ENCODE measurements at regions not wholly inside any gene's neighbourhood (a gene's known extent, or its start where the extent isn't known, plus 50 kb on each side); places are given as distances from the start of the nearest gene placed in this dataset.

DNA sequence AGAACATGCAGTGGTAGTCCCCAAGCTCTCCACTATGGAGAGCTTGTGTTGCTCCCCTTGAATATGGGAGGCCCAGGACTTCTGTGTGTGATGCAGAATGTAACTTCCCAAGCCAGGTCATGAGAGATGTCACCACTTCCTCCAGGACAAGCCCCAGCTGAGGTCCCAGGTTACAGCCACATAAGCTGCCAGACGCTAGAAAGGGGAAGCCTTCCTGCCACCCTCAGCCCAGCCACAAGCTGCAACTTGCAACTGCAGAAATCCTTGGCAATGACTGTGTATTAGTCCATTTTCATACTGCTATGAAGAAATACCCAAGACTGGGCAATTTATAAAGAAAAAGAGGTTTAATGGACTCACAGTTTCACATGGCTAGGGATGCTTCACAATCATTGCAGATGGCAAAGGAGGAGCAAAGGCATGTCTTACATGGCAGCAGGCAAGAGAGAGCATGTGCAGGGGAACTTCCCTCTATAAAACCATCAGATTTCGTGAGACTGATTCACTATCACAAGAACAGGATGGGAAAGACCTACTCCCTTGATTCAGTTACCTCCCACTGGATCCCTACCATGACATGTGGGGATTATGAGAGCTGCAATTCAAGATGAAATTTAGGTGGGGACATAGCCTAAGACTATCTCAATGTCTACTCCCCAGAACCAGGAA is 91.5 kb upstream of the DHX15 start:
- no peak for TF ChIP-seq POLR2A (IDR thresholded peaks at IDR 0.05)
- TF ChIP-seq, protein P1, sequence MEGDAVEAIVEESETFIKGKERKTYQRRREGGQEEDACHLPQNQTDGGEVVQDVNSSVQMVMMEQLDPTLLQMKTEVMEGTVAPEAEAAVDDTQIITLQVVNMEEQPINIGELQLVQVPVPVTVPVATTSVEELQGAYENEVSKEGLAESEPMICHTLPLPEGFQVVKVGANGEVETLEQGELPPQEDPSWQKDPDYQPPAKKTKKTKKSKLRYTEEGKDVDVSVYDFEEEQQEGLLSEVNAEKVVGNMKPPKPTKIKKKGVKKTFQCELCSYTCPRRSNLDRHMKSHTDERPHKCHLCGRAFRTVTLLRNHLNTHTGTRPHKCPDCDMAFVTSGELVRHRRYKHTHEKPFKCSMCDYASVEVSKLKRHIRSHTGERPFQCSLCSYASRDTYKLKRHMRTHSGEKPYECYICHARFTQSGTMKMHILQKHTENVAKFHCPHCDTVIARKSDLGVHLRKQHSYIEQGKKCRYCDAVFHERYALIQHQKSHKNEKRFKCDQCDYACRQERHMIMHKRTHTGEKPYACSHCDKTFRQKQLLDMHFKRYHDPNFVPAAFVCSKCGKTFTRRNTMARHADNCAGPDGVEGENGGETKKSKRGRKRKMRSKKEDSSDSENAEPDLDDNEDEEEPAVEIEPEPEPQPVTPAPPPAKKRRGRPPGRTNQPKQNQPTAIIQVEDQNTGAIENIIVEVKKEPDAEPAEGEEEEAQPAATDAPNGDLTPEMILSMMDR (IDR thresholded peaks at IDR 0.05) = no peak
- H3K9me3 ChIP-seq = no peaks in the 10 kb centered on the region
- no peak for DNase-seq
- H3K4me3 ChIP-seq = no peak overlapping the region
- no peaks in the 10 kb centered on the region for H3K36me3 ChIP-seq
- H3K27ac ChIP-seq = no peak overlapping the region
- H3K27me3 ChIP-seq = no peaks in the 10 kb centered on the region
- H3K4me1 ChIP-seq = no peaks in the 10 kb centered on the region

GRCh38 chr4:24677909-24678308 is 93.6 kb upstream of the DHX15 start:
- no peaks in the 10 kb centered on the region for H3K9me3 ChIP-seq
- no peak for TF ChIP-seq POLR2A (IDR thresholded peaks at IDR 0.05)
- TF ChIP-seq, protein P1 (IDR thresholded peaks at IDR 0.05) = no peak
- no peak for DNase-seq
- H3K36me3 ChIP-seq = no peaks in the 10 kb centered on the region
- H3K27ac ChIP-seq = no peak overlapping the region
- no peaks in the 10 kb centered on the region for H3K27me3 ChIP-seq
- H3K4me1 ChIP-seq = no peaks in the 10 kb centered on the region
- H3K4me3 ChIP-seq = no peak overlapping the region

DNA sequence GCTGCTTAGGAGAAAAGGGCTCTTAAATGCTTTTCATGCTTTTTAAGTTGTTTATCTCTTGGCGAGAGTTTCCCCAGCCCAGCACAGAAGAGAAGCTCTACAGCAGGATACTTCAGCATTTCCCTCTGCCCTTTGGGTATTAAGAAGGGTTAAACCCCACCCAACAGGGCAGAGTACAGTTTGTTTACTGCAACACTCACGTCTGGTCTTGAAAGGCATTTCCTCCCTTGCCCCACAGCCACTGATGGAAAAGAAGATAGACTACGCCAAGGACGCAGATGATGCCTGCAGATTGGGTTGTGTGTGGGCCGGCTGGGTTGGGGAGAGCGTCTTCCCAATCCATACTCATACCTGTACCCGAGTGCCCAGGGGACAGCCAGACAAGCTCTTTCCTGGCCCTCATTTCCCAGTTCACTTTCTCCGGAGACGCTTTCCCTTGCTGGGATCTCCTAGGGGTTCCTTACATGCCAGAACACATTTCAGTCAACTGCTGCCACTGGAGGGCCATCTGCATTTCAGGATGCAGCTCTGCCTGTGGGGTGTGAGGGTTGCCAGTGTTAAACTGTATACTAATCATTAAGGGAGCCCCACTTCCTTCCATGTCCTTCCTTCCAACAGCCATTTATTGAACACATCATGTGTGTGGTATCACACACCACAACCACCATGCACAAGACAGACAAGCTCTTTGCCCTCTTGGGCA is 96.5 kb upstream of the DHX15 start:
- no peak for DNase-seq
- no peak overlapping the region for H3K27ac ChIP-seq
- no peak overlapping the region for H3K4me3 ChIP-seq
- no peaks in the 10 kb centered on the region for H3K9me3 ChIP-seq
- no peaks in the 10 kb centered on the region for H3K36me3 ChIP-seq
- H3K27me3 ChIP-seq = no peaks in the 10 kb centered on the region
- no peaks in the 10 kb centered on the region for H3K4me1 ChIP-seq
- TF ChIP-seq, protein P1 (IDR thresholded peaks at IDR 0.05) = no peak
- no peak for TF ChIP-seq POLR2A (IDR thresholded peaks at IDR 0.05)

GRCh38 chr4:24683116-24683515 is 98.8 kb upstream of the DHX15 start:
- no peaks in the 10 kb centered on the region for H3K9me3 ChIP-seq
- TF ChIP-seq, protein P1 (IDR thresholded peaks at IDR 0.05) = no peak
- TF ChIP-seq POLR2A (IDR thresholded peaks at IDR 0.05) = no peak
- H3K4me3 ChIP-seq = no peak overlapping the region
- H3K4me1 ChIP-seq = no peaks in the 10 kb centered on the region
- H3K27ac ChIP-seq = no peak overlapping the region
- no peaks in the 10 kb centered on the region for H3K36me3 ChIP-seq
- no peak for DNase-seq
- no peaks in the 10 kb centered on the region for H3K27me3 ChIP-seq

- no peaks in the 10 kb centered on the region for H3K36me3 ChIP-seq
- no peak overlapping the region for H3K27ac ChIP-seq
- no peaks in the 10 kb centered on the region for H3K27me3 ChIP-seq
- H3K9me3 ChIP-seq = no peaks in the 10 kb centered on the region
- DNase-seq = peak in 2 of 3 donors; percentile 62 to 67
- H3K4me3 ChIP-seq = no peak overlapping the region
- TF ChIP-seq, protein P1 (IDR thresholded peaks at IDR 0.05) = peak in 4 of 6 experiments; percentile 51 to 78 (median 70)
- TF ChIP-seq POLR2A (IDR thresholded peaks at IDR 0.05) = no peak
- H3K4me1 ChIP-seq = no peaks in the 10 kb centered on the region
Measured at GRCh38 chr4:24686866-24687692, 102.7 kb upstream of the DHX15 start.

Measured in Peyer's patch (tissue), 4 donors.